H9 (cell line): ENCODE measurements at regions not wholly inside any gene's neighbourhood (a gene's known extent, or its start where the extent isn't known, plus 50 kb on each side); places are given as distances from the start of the nearest gene placed in this dataset.

Source experiments
- DNase-seq: peaks from one replicate; pipeline ENCODE4 v3.0.0-alpha.2; 2017
- H2AFZ ChIP-seq: one replicate; pipeline ENCODE4 v1.6.1; 2013; ENCODE audit warnings: mild to moderate bottlenecking, low read length, control low read depth, moderate library complexity
- H2AK5ac ChIP-seq: 2 replicates; pipeline ENCODE4 v1.6.1; 2013; ENCODE audit warnings: low read length, control low read depth, mixed read lengths; ENCODE audit not compliant: insufficient read length
- H2BK120ac ChIP-seq: one replicate; pipeline ENCODE4 v1.6.1; 2013; ENCODE audit warnings: low read depth, mild to moderate bottlenecking, low read length, control low read depth, inconsistent platforms; ENCODE audit not compliant: poor library complexity, severe bottlenecking
- H2BK12ac ChIP-seq: 2 replicates; pipeline ENCODE4 v1.6.1; 2013; ENCODE audit warnings: low read length, control low read depth, mixed read lengths, low read depth; ENCODE audit not compliant: insufficient read length
- H2BK15ac ChIP-seq: 2 replicates; pipeline ENCODE4 v1.6.1; 2013; ENCODE audit warnings: low read depth, low read length, control low read depth
- H2BK20ac ChIP-seq: one replicate; pipeline ENCODE4 v1.6.1; 2013; ENCODE audit warnings: low read depth, mild to moderate bottlenecking, low read length, control low read depth, inconsistent platforms; ENCODE audit not compliant: poor library complexity, severe bottlenecking
- H2BK5ac ChIP-seq: 2 replicates; pipeline ENCODE4 v1.6.1; 2013; ENCODE audit warnings: low read length, control low read depth, mixed read lengths; ENCODE audit not compliant: insufficient read length
- H3K14ac ChIP-seq: 2 replicates; pipeline ENCODE4 v1.6.1; 2013; ENCODE audit warnings: low read length, control low read depth; ENCODE audit not compliant: insufficient read depth
- H3K18ac ChIP-seq: 2 replicates; pipeline ENCODE4 v1.6.1; 2013; ENCODE audit warnings: low read depth, mild to moderate bottlenecking, mixed read lengths, low read length, control low read depth; ENCODE audit not compliant: insufficient read length
- H3K23ac ChIP-seq: 2 replicates; pipeline ENCODE4 v1.6.1; 2013; ENCODE audit warnings: low read length, control low read depth, mixed read lengths, low read depth; ENCODE audit not compliant: insufficient read length
- H3K23me2 ChIP-seq: 2 replicates; pipeline ENCODE4 v1.6.1; 2013; ENCODE audit warnings: low read depth, mild to moderate bottlenecking, mixed read lengths, low read length, control low read depth; ENCODE audit not compliant: insufficient read length, poor library complexity, severe bottlenecking
- H3K27ac ChIP-seq: 2 replicates; pipeline ENCODE4 v1.5.1; 2013; ENCODE audit warnings: low read length, control low read depth, mixed read lengths, low read depth; ENCODE audit not compliant: insufficient read length
- H3K27me3 ChIP-seq: 2 replicates; pipeline ENCODE4 v1.6.1; 2013; ENCODE audit warnings: low read length, control low read depth, inconsistent platforms; ENCODE audit not compliant: insufficient read depth
- H3K4ac ChIP-seq: 2 replicates; pipeline ENCODE4 v1.6.1; 2013; ENCODE audit warnings: low read depth, mild to moderate bottlenecking, control low read depth, inconsistent platforms, low read length, moderate library complexity
- H3K4me1 ChIP-seq: 2 replicates; pipeline ENCODE4 v1.6.1; 2013; ENCODE audit warnings: low read length, control low read depth, inconsistent platforms; ENCODE audit not compliant: insufficient read depth
- H3K4me2 ChIP-seq: 2 replicates; pipeline ENCODE4 v1.6.1; 2013; ENCODE audit warnings: low read length, control low read depth, mixed read lengths; ENCODE audit not compliant: insufficient read length, insufficient read depth
- H3K56ac ChIP-seq: 2 replicates; pipeline ENCODE4 v1.6.1; 2013; ENCODE audit warnings: low read depth, mild to moderate bottlenecking, mixed read lengths, low read length, control low read depth; ENCODE audit not compliant: insufficient read length
- H3K79me1 ChIP-seq: 2 replicates; pipeline ENCODE4 v1.6.1; 2013; ENCODE audit warnings: low read depth, mild to moderate bottlenecking, moderate library complexity, low read length, control low read depth, inconsistent platforms; ENCODE audit not compliant: insufficient read depth, poor library complexity, severe bottlenecking
- H3K79me2 ChIP-seq: 2 replicates; pipeline ENCODE4 v1.6.1; 2013; ENCODE audit warnings: low read length, control low read depth, inconsistent platforms; ENCODE audit not compliant: insufficient read depth
- H3K9ac ChIP-seq: 2 replicates; pipeline ENCODE4 v1.6.1; 2013; ENCODE audit warnings: low read length, control low read depth, mixed read lengths; ENCODE audit not compliant: insufficient read length; ENCODE audit errors: extremely low read depth
- H3K9me3 ChIP-seq: one replicate; pipeline ENCODE4 v1.6.1; 2013; ENCODE audit warnings: low read depth, low read length, inconsistent platforms; ENCODE audit not compliant: control insufficient read depth
- H3T11ph ChIP-seq: one replicate; pipeline ENCODE4 v1.6.1; 2013; ENCODE audit warnings: mild to moderate bottlenecking, low read length, control low read depth, inconsistent platforms
- H4K20me1 ChIP-seq: one replicate; pipeline ENCODE4 v1.6.1; 2013; ENCODE audit not compliant: control insufficient read depth, insufficient read length, insufficient read depth
- H4K5ac ChIP-seq: 2 replicates; pipeline ENCODE4 v1.6.1; 2013; ENCODE audit warnings: low read depth, mild to moderate bottlenecking, mixed read lengths, low read length, control low read depth; ENCODE audit not compliant: insufficient read length
- H4K8ac ChIP-seq: replicated peaks from 2 replicates; pipeline ENCODE4 v1.6.1; 2013; ENCODE audit warnings: low read length, control low read depth, mixed read lengths, low read depth; ENCODE audit not compliant: insufficient read length
- H4K91ac ChIP-seq: 2 replicates; pipeline ENCODE4 v1.6.1; 2013; ENCODE audit warnings: low read depth, mild to moderate bottlenecking, moderate library complexity, mixed read lengths, low read length, control low read depth; ENCODE audit not compliant: insufficient read length
- H3K27ac Mint-ChIP-seq, 3 experiments: 2 replicates in 2 of 3; 3 replicates in 1 of 3; pipeline ENCODE4 v1.8.0; 2020 to 2021; ENCODE audit warnings: mixed read lengths in 3 of 3, mild to moderate bottlenecking in 1 of 3, moderate library complexity in 1 of 3
- H3K27me3 Mint-ChIP-seq: 2 replicates; pipeline ENCODE4 v1.8.0; 2021; ENCODE audit warnings: low read depth, mild to moderate bottlenecking, moderate library complexity, mixed read lengths
- H3K36me3 Mint-ChIP-seq, 3 experiments: 2 replicates in 2 of 3; 3 replicates in 1 of 3; pipeline ENCODE4 v1.8.0; 2020 to 2021; ENCODE audit warnings: low read depth in 3 of 3, mixed read lengths in 3 of 3; ENCODE audit not compliant: insufficient read depth in 1 of 3
- H3K4me1 Mint-ChIP-seq, 2 experiments: 2 replicates each; pipeline ENCODE4 v1.8.0; 2020; ENCODE audit warnings: mixed read lengths in 2 of 2
- H3K4me3 Mint-ChIP-seq, 2 experiments: 2 replicates in 1 of 2; 3 replicates in 1 of 2; pipeline ENCODE4 v1.8.0; 2020 to 2021; ENCODE audit warnings: mild to moderate bottlenecking in 2 of 2, mixed read lengths in 2 of 2, moderate library complexity in 1 of 2
- H3K9me3 Mint-ChIP-seq, 2 experiments: 2 replicates in 1 of 2; 3 replicates in 1 of 2; pipeline ENCODE4 v1.8.0; 2020; ENCODE audit warnings: mild to moderate bottlenecking in 2 of 2, mixed read lengths in 2 of 2, moderate library complexity in 1 of 2
- WGBS: extraction: QIAGEN DNeasy Blood & Tissue Kit; methylation state at CpG from one replicate; pipeline ENCODE4 v1.1.7; 2013; ENCODE audit warnings: missing lambda C conversion rate, low lambda C conversion rate, mixed read lengths; ENCODE audit not compliant: insufficient read length; ENCODE audit errors: extremely low coverage; 5-methylcytosine and 5-hydroxymethylcytosine counted together
- TF ChIP-seq, protein P1 (sequence below): fragments of 200-600 bp; sonication (generic); conservative IDR thresholded peaks from 3 replicates; pipeline ENCODE4 v1.8.0; 2021; ENCODE audit warnings: antibody characterized with exemption, mild to moderate bottlenecking

- H3T11ph ChIP-seq, result no peak overlapping the region
- H2BK120ac ChIP-seq, result no peak overlapping the region
- H3K36me3 Mint-ChIP-seq, result no peaks in the 10 kb centered on the region; a peak in 1 of 7 replicates
- H3K4me1 ChIP-seq, result no peaks in the 10 kb centered on the region
- no peak overlapping the region for H2BK5ac ChIP-seq
- no peak overlapping the region for H4K91ac ChIP-seq
- H3K27ac ChIP-seq, result no peak overlapping the region
- no peak overlapping the region for H3K18ac ChIP-seq
- no peak overlapping the region for H3K27ac Mint-ChIP-seq
- no peaks in the 10 kb centered on the region for H3K23me2 ChIP-seq
- no peaks in the 10 kb centered on the region for H3K9me3 ChIP-seq
- H3K4me1 Mint-ChIP-seq, result 0 out of 4 replicates have a peak, but pooled peaks cover 0 to 3% of the 10 kb centered on the region in 2 experiments
- H3K4me3 Mint-ChIP-seq, result no peak overlapping the region; a peak in 1 of 5 replicates
- H3K79me1 ChIP-seq, result no peaks in the 10 kb centered on the region
- H3K4ac ChIP-seq, result no peak overlapping the region
- H3K27me3 ChIP-seq, result no peaks in the 10 kb centered on the region
- no peak overlapping the region for H2AFZ ChIP-seq
- H2BK15ac ChIP-seq, result no peak overlapping the region
- DNase-seq, result no peak
- no peak overlapping the region for H4K8ac ChIP-seq
- no CpG with 5 or more reads among the region's 9 CpGs for WGBS
- no peaks in the 10 kb centered on the region for H3K79me2 ChIP-seq
- no peak overlapping the region for H3K56ac ChIP-seq
- no peak overlapping the region for H4K5ac ChIP-seq
- TF ChIP-seq, protein P1, sequence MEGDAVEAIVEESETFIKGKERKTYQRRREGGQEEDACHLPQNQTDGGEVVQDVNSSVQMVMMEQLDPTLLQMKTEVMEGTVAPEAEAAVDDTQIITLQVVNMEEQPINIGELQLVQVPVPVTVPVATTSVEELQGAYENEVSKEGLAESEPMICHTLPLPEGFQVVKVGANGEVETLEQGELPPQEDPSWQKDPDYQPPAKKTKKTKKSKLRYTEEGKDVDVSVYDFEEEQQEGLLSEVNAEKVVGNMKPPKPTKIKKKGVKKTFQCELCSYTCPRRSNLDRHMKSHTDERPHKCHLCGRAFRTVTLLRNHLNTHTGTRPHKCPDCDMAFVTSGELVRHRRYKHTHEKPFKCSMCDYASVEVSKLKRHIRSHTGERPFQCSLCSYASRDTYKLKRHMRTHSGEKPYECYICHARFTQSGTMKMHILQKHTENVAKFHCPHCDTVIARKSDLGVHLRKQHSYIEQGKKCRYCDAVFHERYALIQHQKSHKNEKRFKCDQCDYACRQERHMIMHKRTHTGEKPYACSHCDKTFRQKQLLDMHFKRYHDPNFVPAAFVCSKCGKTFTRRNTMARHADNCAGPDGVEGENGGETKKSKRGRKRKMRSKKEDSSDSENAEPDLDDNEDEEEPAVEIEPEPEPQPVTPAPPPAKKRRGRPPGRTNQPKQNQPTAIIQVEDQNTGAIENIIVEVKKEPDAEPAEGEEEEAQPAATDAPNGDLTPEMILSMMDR, result no peak
- H4K20me1 ChIP-seq, result no peaks in the 10 kb centered on the region
- H2AK5ac ChIP-seq, result no peak overlapping the region
- no peak overlapping the region for H3K14ac ChIP-seq
- no peak overlapping the region for H3K4me2 ChIP-seq
- no peak overlapping the region for H2BK20ac ChIP-seq
- no peak overlapping the region for H3K9ac ChIP-seq
- peaks cover 2% of the 10 kb centered on the region for H3K27me3 Mint-ChIP-seq
- peaks cover 4% of the 10 kb centered on the region in 2 experiments; a peak in 3 of 5 replicates for H3K9me3 Mint-ChIP-seq
- no peak overlapping the region for H3K23ac ChIP-seq
- no peak overlapping the region for H2BK12ac ChIP-seq
Measured at GRCh38 chr22:49096476-49096875, 731.2 kb downstream of the BRD1 start.
